HCT116 (cell line): ENCODE measurements at regions not wholly inside any gene's neighbourhood (a gene's known extent, or its start where the extent isn't known, plus 50 kb on each side); places are given as distances from the start of the nearest gene placed in this dataset.

Experiments used
- CBX3 ChIP-seq: IDR thresholded peaks from 2 replicates; pipeline ENCODE4 v1.6.1; 2012; ENCODE audit warnings: low read depth
- CTCF ChIP-seq, 3 experiments: fragments of 200-600 bp in 1 of 3; sonication (generic) in 1 of 3; IDR thresholded peaks in 2 of 3; conservative IDR thresholded peaks in 1 of 3; 2 replicates each; pipeline ENCODE4 v1.5.1; 2012 to 2017; ENCODE audit warnings: low read depth in 2 of 3, low read length in 2 of 3, antibody characterized with exemption in 1 of 3, borderline replicate concordance in 1 of 3, control low read depth in 1 of 3, mild to moderate bottlenecking in 1 of 3, mixed read lengths in 1 of 3, mixed run types in 1 of 3, moderate library complexity in 1 of 3; ENCODE audit not compliant: insufficient read depth in 1 of 3
- EGR1 ChIP-seq: IDR thresholded peaks from 2 replicates; pipeline ENCODE4 v1.6.1; 2012; ENCODE audit warnings: low read depth
- ELF1 ChIP-seq: IDR thresholded peaks from 2 replicates; pipeline ENCODE4 v1.6.1; 2012; ENCODE audit warnings: low read depth, borderline replicate concordance
- EZH2 ChIP-seq: fragments of 200-600 bp; sonication (generic); IDR thresholded peaks from 2 replicates; pipeline ENCODE4 v1.6.1; 2017; ENCODE audit warnings: antibody characterized with exemption, mixed run types
- EZH2phosphoT487 ChIP-seq: fragments of 200-600 bp; IDR thresholded peaks from 2 replicates; pipeline ENCODE4 v1.6.1; 2018; ENCODE audit warnings: antibody characterized with exemption, borderline replicate concordance
- MAX ChIP-seq: IDR thresholded peaks from 2 replicates; pipeline ENCODE4 v1.6.1; 2012
- POLR2A ChIP-seq: IDR thresholded peaks from 2 replicates; pipeline ENCODE4 v1.7.0; 2011; ENCODE audit warnings: borderline replicate concordance; ENCODE audit not compliant: insufficient read depth, insufficient read length; ENCODE audit errors: extremely low read depth
- POLR2AphosphoS5 ChIP-seq: IDR thresholded peaks from 2 replicates; pipeline ENCODE4 v1.6.1; 2011; ENCODE audit warnings: mild to moderate bottlenecking, low read depth, low read length, moderate library complexity
- SIN3A ChIP-seq: IDR thresholded peaks from 2 replicates; pipeline ENCODE4 v1.6.1; 2012; ENCODE audit warnings: low read depth
- TCF7L2 ChIP-seq: IDR thresholded peaks from 2 replicates; pipeline ENCODE4 v1.7.0; 2011; ENCODE audit warnings: borderline replicate concordance, inconsistent platforms; ENCODE audit not compliant: insufficient read depth, insufficient read length; ENCODE audit errors: extremely low read depth
- TF ChIP-seq, protein P1 (sequence below): IDR thresholded peaks from 2 replicates; pipeline ENCODE4 v1.6.1; 2012; ENCODE audit warnings: low read depth
- TF ChIP-seq, protein P2 (sequence below): IDR thresholded peaks from 2 replicates; pipeline ENCODE4 v1.6.1; 2012

GRCh38 chr1:209123601-209124000 is 459.9 kb upstream of the CAMK1G start:
- no peak for TF ChIP-seq POLR2A
- no peak for TF ChIP-seq POLR2AphosphoS5
- TF ChIP-seq, protein P1, sequence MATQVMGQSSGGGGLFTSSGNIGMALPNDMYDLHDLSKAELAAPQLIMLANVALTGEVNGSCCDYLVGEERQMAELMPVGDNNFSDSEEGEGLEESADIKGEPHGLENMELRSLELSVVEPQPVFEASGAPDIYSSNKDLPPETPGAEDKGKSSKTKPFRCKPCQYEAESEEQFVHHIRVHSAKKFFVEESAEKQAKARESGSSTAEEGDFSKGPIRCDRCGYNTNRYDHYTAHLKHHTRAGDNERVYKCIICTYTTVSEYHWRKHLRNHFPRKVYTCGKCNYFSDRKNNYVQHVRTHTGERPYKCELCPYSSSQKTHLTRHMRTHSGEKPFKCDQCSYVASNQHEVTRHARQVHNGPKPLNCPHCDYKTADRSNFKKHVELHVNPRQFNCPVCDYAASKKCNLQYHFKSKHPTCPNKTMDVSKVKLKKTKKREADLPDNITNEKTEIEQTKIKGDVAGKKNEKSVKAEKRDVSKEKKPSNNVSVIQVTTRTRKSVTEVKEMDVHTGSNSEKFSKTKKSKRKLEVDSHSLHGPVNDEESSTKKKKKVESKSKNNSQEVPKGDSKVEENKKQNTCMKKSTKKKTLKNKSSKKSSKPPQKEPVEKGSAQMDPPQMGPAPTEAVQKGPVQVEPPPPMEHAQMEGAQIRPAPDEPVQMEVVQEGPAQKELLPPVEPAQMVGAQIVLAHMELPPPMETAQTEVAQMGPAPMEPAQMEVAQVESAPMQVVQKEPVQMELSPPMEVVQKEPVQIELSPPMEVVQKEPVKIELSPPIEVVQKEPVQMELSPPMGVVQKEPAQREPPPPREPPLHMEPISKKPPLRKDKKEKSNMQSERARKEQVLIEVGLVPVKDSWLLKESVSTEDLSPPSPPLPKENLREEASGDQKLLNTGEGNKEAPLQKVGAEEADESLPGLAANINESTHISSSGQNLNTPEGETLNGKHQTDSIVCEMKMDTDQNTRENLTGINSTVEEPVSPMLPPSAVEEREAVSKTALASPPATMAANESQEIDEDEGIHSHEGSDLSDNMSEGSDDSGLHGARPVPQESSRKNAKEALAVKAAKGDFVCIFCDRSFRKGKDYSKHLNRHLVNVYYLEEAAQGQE: no peak
- TF ChIP-seq CTCF (IDR thresholded peaks at IDR 0.05 in 2 of 3, conservative IDR thresholded peaks at IDR 0.05 in 1 of 3; ENCODE audit: borderline replicate concordance in 1 of 3, insufficient read depth in 1 of 3, low read depth in 2 of 3, low read length in 2 of 3): no peak
- TF ChIP-seq EGR1: no peak
- no peak for TF ChIP-seq TCF7L2
- no peak for TF ChIP-seq EZH2
- TF ChIP-seq MAX: no peak
- TF ChIP-seq, protein P2, sequence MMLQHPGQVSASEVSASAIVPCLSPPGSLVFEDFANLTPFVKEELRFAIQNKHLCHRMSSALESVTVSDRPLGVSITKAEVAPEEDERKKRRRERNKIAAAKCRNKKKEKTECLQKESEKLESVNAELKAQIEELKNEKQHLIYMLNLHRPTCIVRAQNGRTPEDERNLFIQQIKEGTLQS: no peak
- no peak for TF ChIP-seq ELF1
- TF ChIP-seq EZH2phosphoT487: no peak
- TF ChIP-seq SIN3A: no peak
- TF ChIP-seq CBX3: no peak
